HPDE6-E6E7 (cell line): ENCODE measurements at regions not wholly inside any gene's neighbourhood (a gene's known extent, or its start where the extent isn't known, plus 50 kb on each side); places are given as distances from the start of the nearest gene placed in this dataset.
"Not testable (repeated sequence)": the region's sequence is repeated elsewhere in the genome, so short reads cannot be mapped to it uniquely, and the experiment has no call there.

Source experiments
- DNase-seq: peaks from one replicate; pipeline ENCODE4 v3.0.0; 2011; ENCODE audit warnings: missing footprints; ENCODE audit errors: extremely low spot score

- no peak for DNase-seq
Observed at GRCh38 chr4:162841753-162842152, 324.9 kb downstream of the NAF1 start.

GRCh38 chr4:162839814-162840213 lies 326.9 kb downstream of the NAF1 start:
- DNase-seq, result no peak

GRCh38 chr4:162838671-162839070 lies 328.0 kb downstream of the NAF1 start:
- no peak for DNase-seq

GRCh38 chr4:162837679-162838078 lies 329.0 kb downstream of the NAF1 start:
- DNase-seq, result no peak

- no peak for DNase-seq
Observed at GRCh38 chr4:162837241-162837640, 329.4 kb downstream of the NAF1 start.

GRCh38 chr4:162836773-162837172 lies 329.9 kb downstream of the NAF1 start:
- no peak for DNase-seq

- not testable (repeated sequence) for DNase-seq
Observed at GRCh38 chr4:162836258-162836657, 330.4 kb downstream of the NAF1 start.

GRCh38 chr4:162830899-162831298 lies 335.8 kb downstream of the NAF1 start:
- DNase-seq, result no peak

- not testable (repeated sequence) for DNase-seq
Observed at GRCh38 chr4:162817374-162817773, 349.3 kb downstream of the NAF1 start.

- DNase-seq, result no peak
Observed at GRCh38 chr4:162804351-162804924, 362.3 kb downstream of the NAF1 start.

- no peak for DNase-seq
Observed at GRCh38 chr4:162803378-162803777, 363.3 kb downstream of the NAF1 start.

- no peak for DNase-seq
Observed at GRCh38 chr4:162797108-162797507, 369.6 kb downstream of the NAF1 start.

GRCh38 chr4:162793571-162793970 lies 373.1 kb downstream of the NAF1 start:
- no peak for DNase-seq

GRCh38 chr4:162793004-162793403 lies 373.7 kb downstream of the NAF1 start:
- DNase-seq, result no peak

- DNase-seq, result no peak
Observed at GRCh38 chr4:162791226-162791625, 375.5 kb downstream of the NAF1 start.

GRCh38 chr4:162787120-162787519 lies 379.6 kb downstream of the NAF1 start:
- DNase-seq, result no peak

- no peak for DNase-seq
Observed at GRCh38 chr4:162782778-162783525, 383.7 kb downstream of the NAF1 start.

- no peak for DNase-seq
Observed at GRCh38 chr4:162782096-162782777, 384.5 kb downstream of the NAF1 start.

GRCh38 chr4:162770761-162771490 lies 395.8 kb downstream of the NAF1 start:
- DNase-seq, result no peak

GRCh38 chr4:162767083-162767482 lies 399.6 kb downstream of the NAF1 start:
- DNase-seq, result no peak

GRCh38 chr4:162761965-162762364 lies 404.7 kb downstream of the NAF1 start:
- DNase-seq, result no peak

- not testable (repeated sequence) for DNase-seq
Observed at GRCh38 chr4:162740228-162740627, 426.5 kb downstream of the NAF1 start.
